Liver (tissue), 8 donors: ENCODE measurements at regions not wholly inside any gene's neighbourhood (a gene's known extent, or its start where the extent isn't known, plus 50 kb on each side); places are given as distances from the start of the nearest gene placed in this dataset.
"Not testable (repeated sequence)": the region's sequence is repeated elsewhere in the genome, so short reads cannot be mapped to it uniquely, and the experiment has no call there.

Experiments used
- DNase-seq: peaks from one replicate; pipeline ENCODE4 v3.0.0-alpha.2; 2017; ENCODE audit warnings: low spot score
- H3K27ac ChIP-seq, 2 donors: one replicate each; pipeline ENCODE4 v1.7.0; 2013; ENCODE audit warnings: inconsistent platforms in 2 of 2, low read length in 2 of 2, control low read depth in 1 of 2, low read depth in 1 of 2, mild to moderate bottlenecking in 1 of 2
- H3K27me3 ChIP-seq, 4 donors: one replicate each; pipeline versions ENCODE4 v1.6.1 to v1.7.0; 2013; ENCODE audit warnings: low read length in 3 of 4, inconsistent platforms in 1 of 4, mild to moderate bottlenecking in 1 of 4, moderate library complexity in 1 of 4; ENCODE audit not compliant: control insufficient read depth in 4 of 4, insufficient read depth in 4 of 4
- H3K36me3 ChIP-seq, 4 donors: one replicate each; pipeline versions ENCODE4 v1.6.1 to v1.7.0; 2013; ENCODE audit warnings: low read length in 3 of 4, mild to moderate bottlenecking in 3 of 4, low read depth in 1 of 4, moderate library complexity in 1 of 4; ENCODE audit not compliant: control insufficient read depth in 4 of 4, insufficient read depth in 3 of 4
- H3K4me1 ChIP-seq, 4 donors: one replicate each; pipeline versions ENCODE4 v1.6.1 to v1.7.0; 2013; ENCODE audit warnings: low read length in 3 of 4, mild to moderate bottlenecking in 3 of 4, moderate library complexity in 1 of 4; ENCODE audit not compliant: control insufficient read depth in 4 of 4, insufficient read depth in 4 of 4
- H3K4me3 ChIP-seq, 3 donors: one replicate each; pipeline versions ENCODE4 v1.6.1 to v1.7.0; 2013; ENCODE audit warnings: low read length in 3 of 3, control low read depth in 1 of 3, low read depth in 1 of 3, mild to moderate bottlenecking in 1 of 3
- H3K9ac ChIP-seq, 2 donors: one replicate each; pipeline ENCODE4 v1.7.0; 2013; ENCODE audit warnings: low read length in 2 of 2, mild to moderate bottlenecking in 2 of 2, moderate library complexity in 2 of 2, control low read depth in 1 of 2, low read depth in 1 of 2
- H3K9me3 ChIP-seq, 4 donors: one replicate each; pipeline versions ENCODE4 v1.6.1 to v1.7.0; 2013; ENCODE audit warnings: low read length in 3 of 4; ENCODE audit not compliant: control insufficient read depth in 4 of 4
- EGR1 ChIP-seq, 2 donors: IDR thresholded peaks; 2 replicates each; pipeline ENCODE4 v1.6.1; 2016 to 2018; ENCODE audit warnings: antibody characterized with exemption in 2 of 2, low read depth in 2 of 2
- FOXA1 ChIP-seq: IDR thresholded peaks from 2 replicates; pipeline ENCODE4 v1.6.1; 2016; ENCODE audit warnings: antibody characterized with exemption
- FOXA2 ChIP-seq: IDR thresholded peaks from 2 replicates; pipeline ENCODE4 v1.6.1; 2016; ENCODE audit warnings: antibody characterized with exemption
- GABPA ChIP-seq, 2 donors: IDR thresholded peaks in 1 of 2; conservative IDR thresholded peaks in 1 of 2; 2 replicates each; pipeline ENCODE4 v1.6.1; 2016; ENCODE audit warnings: antibody characterized with exemption in 2 of 2, mild to moderate bottlenecking in 1 of 2, moderate library complexity in 1 of 2
- HNF4A ChIP-seq, 2 donors: conservative IDR thresholded peaks; 2 replicates each; pipeline ENCODE4 v1.6.1; 2016; ENCODE audit warnings: antibody characterized with exemption in 2 of 2, mild to moderate bottlenecking in 2 of 2
- HNF4G ChIP-seq: IDR thresholded peaks from 2 replicates; pipeline ENCODE4 v1.6.1; 2016; ENCODE audit warnings: antibody characterized with exemption
- JUND ChIP-seq, 2 donors: IDR thresholded peaks; 2 replicates each; pipeline ENCODE4 v1.6.1; 2016; ENCODE audit warnings: antibody characterized with exemption in 2 of 2
- NR2F2 ChIP-seq: IDR thresholded peaks from 2 replicates; pipeline ENCODE4 v1.6.1; 2016; ENCODE audit warnings: antibody characterized with exemption
- RAD21 ChIP-seq, 2 donors: IDR thresholded peaks; 2 replicates each; pipeline ENCODE4 v1.6.1; 2016; ENCODE audit warnings: antibody characterized with exemption in 2 of 2, mild to moderate bottlenecking in 2 of 2
- RXRA ChIP-seq, 2 donors: IDR thresholded peaks; 2 replicates each; pipeline ENCODE4 v1.6.1; 2017 to 2018; ENCODE audit warnings: antibody characterized with exemption in 2 of 2, mild to moderate bottlenecking in 1 of 2
- SP1 ChIP-seq: IDR thresholded peaks from 2 replicates; pipeline ENCODE4 v1.6.1; 2018; ENCODE audit warnings: antibody characterized with exemption, mild to moderate bottlenecking
- YY1 ChIP-seq: IDR thresholded peaks from 2 replicates; pipeline ENCODE4 v1.6.1; 2016; ENCODE audit warnings: antibody characterized with exemption, mild to moderate bottlenecking
- WGBS: extraction: QIAGEN DNeasy Blood & Tissue Kit; methylation state at CpG from one replicate; pipeline ENCODE4 v1.1.7; 2013; 5-methylcytosine and 5-hydroxymethylcytosine counted together
- TF ChIP-seq, protein P1 (sequence below): IDR thresholded peaks from 2 replicates; pipeline ENCODE4 v1.6.1; 2016; ENCODE audit warnings: antibody characterized with exemption
- TF ChIP-seq, protein P2 (sequence below): IDR thresholded peaks from 2 replicates; pipeline ENCODE4 v1.6.1; 2016; ENCODE audit warnings: antibody characterized with exemption
- TF ChIP-seq, protein P3 (sequence below): IDR thresholded peaks from 2 replicates; pipeline ENCODE4 v1.6.1; 2016; ENCODE audit warnings: antibody characterized with exemption
- TF ChIP-seq, protein P4 (sequence below): fragments of 150-350 bp; IDR thresholded peaks from 2 replicates; pipeline ENCODE4 v1.5.1; 2017; ENCODE audit warnings: improper control_type of control experiment, low read depth, low read length; ENCODE audit not compliant: missing input control
- TF ChIP-seq, protein P5 (sequence below): IDR thresholded peaks from 2 replicates; pipeline ENCODE4 v1.6.1; 2016; ENCODE audit warnings: antibody characterized with exemption, mild to moderate bottlenecking
- donor health status: healthy.
- donor health status: healthy.
- donor health status: healthy.
- donor health status: healthy.
- donor health status: healthy.

DNA sequence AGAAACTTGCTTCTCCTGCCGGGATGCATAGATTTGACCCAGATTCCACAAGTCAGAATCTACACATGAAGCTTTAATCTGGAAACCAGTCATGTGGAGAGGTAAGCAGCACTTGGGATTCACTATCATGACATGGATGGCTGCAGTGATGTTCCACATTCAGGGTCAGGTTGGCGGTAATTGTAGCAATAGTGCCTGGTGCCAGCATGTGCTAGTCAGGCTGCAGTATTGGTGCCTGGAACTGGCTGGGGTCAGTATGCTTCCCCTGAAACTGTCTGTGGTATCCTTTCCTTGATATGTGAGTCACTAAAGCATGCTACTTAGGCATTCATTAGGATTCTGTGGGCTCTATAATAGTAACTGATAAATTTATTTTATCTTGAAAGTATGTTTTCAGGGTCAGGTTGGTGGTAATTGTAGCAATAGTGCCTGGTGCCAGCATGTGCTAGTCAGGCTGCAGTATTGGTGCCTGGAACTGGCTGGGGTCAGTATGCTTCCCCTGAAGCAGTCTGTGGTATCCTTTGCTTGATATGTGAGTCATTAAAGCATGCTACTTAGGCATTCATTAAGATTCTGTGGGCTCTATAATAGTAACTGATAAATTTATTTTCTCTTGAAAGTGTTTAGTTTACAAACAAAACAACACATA, 1439.2 kb downstream of the ZPLD1 start:
- H3K9me3 ChIP-seq = no peaks in the 10 kb centered on the region
- no peak for TF ChIP-seq NR2F2
- TF ChIP-seq SP1 = no peak
- TF ChIP-seq GABPA (IDR thresholded peaks at IDR 0.05 in 1 of 2, conservative IDR thresholded peaks at IDR 0.05 in 1 of 2) = no peak
- TF ChIP-seq HNF4A (conservative IDR thresholded peaks at IDR 0.05) = no peak
- TF ChIP-seq, protein P1, sequence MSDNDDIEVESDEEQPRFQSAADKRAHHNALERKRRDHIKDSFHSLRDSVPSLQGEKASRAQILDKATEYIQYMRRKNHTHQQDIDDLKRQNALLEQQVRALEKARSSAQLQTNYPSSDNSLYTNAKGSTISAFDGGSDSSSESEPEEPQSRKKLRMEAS = no peak
- TF ChIP-seq, protein P2, sequence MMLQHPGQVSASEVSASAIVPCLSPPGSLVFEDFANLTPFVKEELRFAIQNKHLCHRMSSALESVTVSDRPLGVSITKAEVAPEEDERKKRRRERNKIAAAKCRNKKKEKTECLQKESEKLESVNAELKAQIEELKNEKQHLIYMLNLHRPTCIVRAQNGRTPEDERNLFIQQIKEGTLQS = no peak
- TF ChIP-seq HNF4G = no peak
- no peak for TF ChIP-seq FOXA1
- TF ChIP-seq, protein P3, sequence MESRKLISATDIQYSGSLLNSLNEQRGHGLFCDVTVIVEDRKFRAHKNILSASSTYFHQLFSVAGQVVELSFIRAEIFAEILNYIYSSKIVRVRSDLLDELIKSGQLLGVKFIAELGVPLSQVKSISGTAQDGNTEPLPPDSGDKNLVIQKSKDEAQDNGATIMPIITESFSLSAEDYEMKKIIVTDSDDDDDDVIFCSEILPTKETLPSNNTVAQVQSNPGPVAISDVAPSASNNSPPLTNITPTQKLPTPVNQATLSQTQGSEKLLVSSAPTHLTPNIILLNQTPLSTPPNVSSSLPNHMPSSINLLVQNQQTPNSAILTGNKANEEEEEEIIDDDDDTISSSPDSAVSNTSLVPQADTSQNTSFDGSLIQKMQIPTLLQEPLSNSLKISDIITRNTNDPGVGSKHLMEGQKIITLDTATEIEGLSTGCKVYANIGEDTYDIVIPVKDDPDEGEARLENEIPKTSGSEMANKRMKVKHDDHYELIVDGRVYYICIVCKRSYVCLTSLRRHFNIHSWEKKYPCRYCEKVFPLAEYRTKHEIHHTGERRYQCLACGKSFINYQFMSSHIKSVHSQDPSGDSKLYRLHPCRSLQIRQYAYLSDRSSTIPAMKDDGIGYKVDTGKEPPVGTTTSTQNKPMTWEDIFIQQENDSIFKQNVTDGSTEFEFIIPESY = no peak
- H3K4me1 ChIP-seq = no peaks in the 10 kb centered on the region
- DNase-seq = no peak
- no peaks in the 10 kb centered on the region for H3K36me3 ChIP-seq
- no peaks in the 10 kb centered on the region for H3K27me3 ChIP-seq
- H3K4me3 ChIP-seq = no peak overlapping the region
- no peak overlapping the region for H3K9ac ChIP-seq
- H3K27ac ChIP-seq = no peak overlapping the region
- 93% methylated on average over 2 of the region's 2 CpGs for WGBS

DNA sequence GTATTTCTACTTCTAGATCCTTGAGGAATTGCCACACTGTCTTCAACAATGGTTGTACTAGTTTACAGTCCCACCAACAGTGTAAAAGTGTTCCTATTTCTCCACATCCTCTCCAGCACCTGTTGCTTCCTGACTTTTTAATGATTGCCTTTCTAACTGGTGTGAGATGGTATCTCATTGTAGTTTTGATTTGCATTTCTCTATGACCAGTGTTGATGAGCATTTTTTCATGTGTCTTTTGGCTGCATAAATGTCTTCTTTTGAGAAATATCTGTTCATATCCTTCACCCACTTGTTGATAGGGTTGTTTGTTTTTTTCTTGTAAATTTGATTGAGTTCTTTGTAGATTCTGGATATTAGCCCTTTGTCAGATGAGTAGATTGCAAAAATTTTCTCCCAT, 1447.0 kb downstream of the ZPLD1 start:
- H3K36me3 ChIP-seq, H3K4me1 ChIP-seq, H3K27me3 ChIP-seq, H3K4me3 ChIP-seq, H3K9ac ChIP-seq, H3K9me3 ChIP-seq, H3K27ac ChIP-seq, DNase-seq: not testable (repeated sequence)

DNA sequence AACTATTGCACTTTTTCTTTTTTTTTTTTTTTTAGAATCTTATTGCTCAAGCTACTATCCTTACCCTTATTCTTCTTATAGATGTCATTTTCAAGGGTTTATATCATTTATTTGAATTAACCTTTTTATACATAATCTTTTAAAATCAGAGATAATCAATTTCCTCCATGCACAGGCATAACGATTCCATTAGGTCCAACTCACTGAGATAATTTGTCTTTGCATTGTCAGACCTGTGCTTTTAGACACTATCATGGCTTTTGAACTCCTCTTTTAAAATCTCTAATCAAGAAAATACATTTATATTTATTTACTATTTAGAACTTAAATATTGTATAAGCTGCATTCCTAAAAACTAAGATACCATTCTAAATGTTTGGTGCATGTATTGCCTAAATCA, 1454.9 kb downstream of the ZPLD1 start:
- H3K9ac ChIP-seq = no peak overlapping the region
- H3K4me3 ChIP-seq = no peak overlapping the region
- no peaks in the 10 kb centered on the region for H3K9me3 ChIP-seq
- H3K27ac ChIP-seq = no peak overlapping the region
- 61% methylated on average over 1 of the region's 1 CpG for WGBS
- no peak for DNase-seq
- H3K36me3 ChIP-seq = no peaks in the 10 kb centered on the region
- H3K4me1 ChIP-seq = no peaks in the 10 kb centered on the region
- H3K27me3 ChIP-seq = no peaks in the 10 kb centered on the region
- TF ChIP-seq RXRA (IDR thresholded peaks at IDR 0.05) = no peak
- TF ChIP-seq, protein P3 = no peak
- no peak for TF ChIP-seq JUND (IDR thresholded peaks at IDR 0.05)
- no peak for TF ChIP-seq FOXA2
- no peak for TF ChIP-seq GABPA (IDR thresholded peaks at IDR 0.05 in 1 of 2, conservative IDR thresholded peaks at IDR 0.05 in 1 of 2)
- TF ChIP-seq RAD21 (IDR thresholded peaks at IDR 0.05) = no peak
- TF ChIP-seq FOXA1 = no peak
- TF ChIP-seq, protein P4, sequence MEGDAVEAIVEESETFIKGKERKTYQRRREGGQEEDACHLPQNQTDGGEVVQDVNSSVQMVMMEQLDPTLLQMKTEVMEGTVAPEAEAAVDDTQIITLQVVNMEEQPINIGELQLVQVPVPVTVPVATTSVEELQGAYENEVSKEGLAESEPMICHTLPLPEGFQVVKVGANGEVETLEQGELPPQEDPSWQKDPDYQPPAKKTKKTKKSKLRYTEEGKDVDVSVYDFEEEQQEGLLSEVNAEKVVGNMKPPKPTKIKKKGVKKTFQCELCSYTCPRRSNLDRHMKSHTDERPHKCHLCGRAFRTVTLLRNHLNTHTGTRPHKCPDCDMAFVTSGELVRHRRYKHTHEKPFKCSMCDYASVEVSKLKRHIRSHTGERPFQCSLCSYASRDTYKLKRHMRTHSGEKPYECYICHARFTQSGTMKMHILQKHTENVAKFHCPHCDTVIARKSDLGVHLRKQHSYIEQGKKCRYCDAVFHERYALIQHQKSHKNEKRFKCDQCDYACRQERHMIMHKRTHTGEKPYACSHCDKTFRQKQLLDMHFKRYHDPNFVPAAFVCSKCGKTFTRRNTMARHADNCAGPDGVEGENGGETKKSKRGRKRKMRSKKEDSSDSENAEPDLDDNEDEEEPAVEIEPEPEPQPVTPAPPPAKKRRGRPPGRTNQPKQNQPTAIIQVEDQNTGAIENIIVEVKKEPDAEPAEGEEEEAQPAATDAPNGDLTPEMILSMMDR = no peak
- no peak for TF ChIP-seq NR2F2
- TF ChIP-seq SP1 = no peak
- TF ChIP-seq, protein P2 = no peak
- no peak for TF ChIP-seq YY1
- TF ChIP-seq, protein P5, sequence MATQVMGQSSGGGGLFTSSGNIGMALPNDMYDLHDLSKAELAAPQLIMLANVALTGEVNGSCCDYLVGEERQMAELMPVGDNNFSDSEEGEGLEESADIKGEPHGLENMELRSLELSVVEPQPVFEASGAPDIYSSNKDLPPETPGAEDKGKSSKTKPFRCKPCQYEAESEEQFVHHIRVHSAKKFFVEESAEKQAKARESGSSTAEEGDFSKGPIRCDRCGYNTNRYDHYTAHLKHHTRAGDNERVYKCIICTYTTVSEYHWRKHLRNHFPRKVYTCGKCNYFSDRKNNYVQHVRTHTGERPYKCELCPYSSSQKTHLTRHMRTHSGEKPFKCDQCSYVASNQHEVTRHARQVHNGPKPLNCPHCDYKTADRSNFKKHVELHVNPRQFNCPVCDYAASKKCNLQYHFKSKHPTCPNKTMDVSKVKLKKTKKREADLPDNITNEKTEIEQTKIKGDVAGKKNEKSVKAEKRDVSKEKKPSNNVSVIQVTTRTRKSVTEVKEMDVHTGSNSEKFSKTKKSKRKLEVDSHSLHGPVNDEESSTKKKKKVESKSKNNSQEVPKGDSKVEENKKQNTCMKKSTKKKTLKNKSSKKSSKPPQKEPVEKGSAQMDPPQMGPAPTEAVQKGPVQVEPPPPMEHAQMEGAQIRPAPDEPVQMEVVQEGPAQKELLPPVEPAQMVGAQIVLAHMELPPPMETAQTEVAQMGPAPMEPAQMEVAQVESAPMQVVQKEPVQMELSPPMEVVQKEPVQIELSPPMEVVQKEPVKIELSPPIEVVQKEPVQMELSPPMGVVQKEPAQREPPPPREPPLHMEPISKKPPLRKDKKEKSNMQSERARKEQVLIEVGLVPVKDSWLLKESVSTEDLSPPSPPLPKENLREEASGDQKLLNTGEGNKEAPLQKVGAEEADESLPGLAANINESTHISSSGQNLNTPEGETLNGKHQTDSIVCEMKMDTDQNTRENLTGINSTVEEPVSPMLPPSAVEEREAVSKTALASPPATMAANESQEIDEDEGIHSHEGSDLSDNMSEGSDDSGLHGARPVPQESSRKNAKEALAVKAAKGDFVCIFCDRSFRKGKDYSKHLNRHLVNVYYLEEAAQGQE = no peak
- TF ChIP-seq EGR1 (IDR thresholded peaks at IDR 0.05; ENCODE audit: low read depth in 2 of 2) = no peak
- TF ChIP-seq HNF4A (conservative IDR thresholded peaks at IDR 0.05) = no peak
- TF ChIP-seq, protein P1 = no peak
- no peak for TF ChIP-seq HNF4G
